ENCODE measurements at regions not wholly inside any gene's neighbourhood (a gene's known extent, or its start where the extent isn't known, plus 50 kb on each side); places are given as distances from the start of the nearest gene placed in this dataset.
A peak's percentile ranks its signal among the peaks of the same experiment; 100 is the strongest.

- DNase-seq, result peak; percentile 60
- H3K27ac Mint-ChIP-seq, result peak overlapping the region; percentile 77
Observed at GRCh38 chr15:31487811-31488436, 161.3 kb downstream of the KLF13 start.

GRCh38 chr15:31488437-31489204 lies 162.0 kb downstream of the KLF13 start:
- H3K4me3 Mint-ChIP-seq, result no peak overlapping the region

More at GRCh38 chr15:31487811-31488436, 161.3 kb downstream of the KLF13 start:
- H3K27me3 Mint-ChIP-seq, result no peaks in the 10 kb centered on the region
- intact Hi-C loops (cut with micrococcal nuclease), result loop anchor here (2.0 to 5.0 kb wide), 3 partner anchors 49 to 286 kb away; no protein-coding TSS in a partner anchor
- H3K36me3 Mint-ChIP-seq (ENCODE audit: low read depth), result peaks cover 24% of the 10 kb centered on the region
- peak; percentile 22 for ATAC-seq
- peaks cover 14% of the 10 kb centered on the region for H3K9me3 Mint-ChIP-seq
- CTCF ChIA-PET, result interaction anchor here (0.7 to 7.4 kb wide), 49 partner anchors 10 to 571 kb away, joined by 3 to 265 read pairs (median 5); partner anchors contain the start of gene KLF13
- POLR2A ChIA-PET, result interaction anchor here (1.0 to 5.4 kb wide), 11 partner anchors 14 to 273 kb away, joined by 3 to 39 read pairs (median 5); no protein-coding TSS in a partner anchor
- no peak overlapping the region for H3K4me3 Mint-ChIP-seq
- H3K4me1 Mint-ChIP-seq (ENCODE audit: low read depth), result peaks cover 68% of the 10 kb centered on the region
- TF ChIP-seq CTCF (IDR thresholded peaks at IDR 0.05), result no peak

GRCh38 chr15:31489281-31489680 lies 162.6 kb downstream of the KLF13 start:
- no peak for ATAC-seq
- POLR2A ChIA-PET, result interaction anchor here (0.6 to 5.4 kb wide), 7 partner anchors 49 to 274 kb away, joined by 3 to 39 read pairs (median 5); no protein-coding TSS in a partner anchor
- intact Hi-C loops (cut with micrococcal nuclease), result loop anchor here (5.0 kb wide), 2 partner anchors 122 to 287 kb away; no protein-coding TSS in a partner anchor
- no peak for DNase-seq
- H3K4me1 Mint-ChIP-seq (ENCODE audit: low read depth), result peaks cover 66% of the 10 kb centered on the region
- H3K27me3 Mint-ChIP-seq, result no peaks in the 10 kb centered on the region
- H3K9me3 Mint-ChIP-seq, result peaks cover 21% of the 10 kb centered on the region
- H3K27ac Mint-ChIP-seq, result no peak overlapping the region
- CTCF ChIA-PET, result interaction anchor here (0.7 to 7.4 kb wide), 51 partner anchors 9 to 584 kb away, joined by 3 to 265 read pairs (median 5); partner anchors contain the start of gene KLF13
- H3K36me3 Mint-ChIP-seq (ENCODE audit: low read depth), result peaks cover 21% of the 10 kb centered on the region
- H3K4me3 Mint-ChIP-seq, result no peak overlapping the region
- TF ChIP-seq CTCF (IDR thresholded peaks at IDR 0.05), result no peak

More at GRCh38 chr15:31488437-31489204, 162.0 kb downstream of the KLF13 start:
- H3K27me3 Mint-ChIP-seq, result no peaks in the 10 kb centered on the region
- DNase-seq (peak; percentile 57), ATAC-seq (peak; percentile 51)
- ChIA-PET POLR2A (interaction anchor here (0.6 to 5.4 kb wide), 11 partner anchors 15 to 273 kb away, joined by 3 to 39 read pairs (median 4); no protein-coding TSS in a partner anchor), CTCF (interaction anchor here (0.7 to 7.4 kb wide), 61 partner anchors 9 to 584 kb away, joined by 3 to 265 read pairs (median 4); partner anchors contain the start of gene KLF13)
- intact Hi-C loops (cut with micrococcal nuclease), result loop anchor here (5.0 kb wide), 2 partner anchors 121 to 286 kb away; no protein-coding TSS in a partner anchor
- H3K27ac Mint-ChIP-seq, result peak overlapping the region; percentile 77
- TF ChIP-seq CTCF (IDR thresholded peaks at IDR 0.05), result peak; percentile 92
- peaks cover 68% of the 10 kb centered on the region for H3K4me1 Mint-ChIP-seq (ENCODE audit: low read depth)
- peaks cover 23% of the 10 kb centered on the region for H3K36me3 Mint-ChIP-seq (ENCODE audit: low read depth)
- H3K9me3 Mint-ChIP-seq, result peaks cover 19% of the 10 kb centered on the region

GRCh38 chr15:31489801-31490646 lies 163.4 kb downstream of the KLF13 start:
- no peaks in the 10 kb centered on the region for H3K27me3 Mint-ChIP-seq
- peak; percentile 45 for ATAC-seq
- intact Hi-C loops (cut with micrococcal nuclease), result loop anchor here (5.0 kb wide), 2 partner anchors 123 to 288 kb away; no protein-coding TSS in a partner anchor
- H3K27ac Mint-ChIP-seq, result no peak overlapping the region
- H3K4me3 Mint-ChIP-seq, result no peak overlapping the region
- H3K9me3 Mint-ChIP-seq, result peaks cover 21% of the 10 kb centered on the region
- peaks cover 14% of the 10 kb centered on the region for H3K36me3 Mint-ChIP-seq (ENCODE audit: low read depth)
- POLR2A ChIA-PET, result interaction anchor here (0.6 to 5.4 kb wide), 5 partner anchors 49 to 124 kb away, joined by 3 to 39 read pairs (median 7); no protein-coding TSS in a partner anchor
- peak; percentile 40 for DNase-seq
- CTCF ChIA-PET, result interaction anchor here (0.6 to 7.4 kb wide), 43 partner anchors 8 to 587 kb away, joined by 3 to 265 read pairs (median 4); no protein-coding TSS in a partner anchor
- TF ChIP-seq CTCF (IDR thresholded peaks at IDR 0.05), result peak; percentile 97
- peaks cover 59% of the 10 kb centered on the region for H3K4me1 Mint-ChIP-seq (ENCODE audit: low read depth)

All from activated CD8-positive, alpha-beta T cell treated with anti-CD3 and anti-CD28 coated beads for 36 hours (primary cell).